ENCODE measurements at regions not wholly inside any gene's neighbourhood (a gene's known extent, or its start where the extent isn't known, plus 50 kb on each side); places are given as distances from the start of the nearest gene placed in this dataset.

DNA sequence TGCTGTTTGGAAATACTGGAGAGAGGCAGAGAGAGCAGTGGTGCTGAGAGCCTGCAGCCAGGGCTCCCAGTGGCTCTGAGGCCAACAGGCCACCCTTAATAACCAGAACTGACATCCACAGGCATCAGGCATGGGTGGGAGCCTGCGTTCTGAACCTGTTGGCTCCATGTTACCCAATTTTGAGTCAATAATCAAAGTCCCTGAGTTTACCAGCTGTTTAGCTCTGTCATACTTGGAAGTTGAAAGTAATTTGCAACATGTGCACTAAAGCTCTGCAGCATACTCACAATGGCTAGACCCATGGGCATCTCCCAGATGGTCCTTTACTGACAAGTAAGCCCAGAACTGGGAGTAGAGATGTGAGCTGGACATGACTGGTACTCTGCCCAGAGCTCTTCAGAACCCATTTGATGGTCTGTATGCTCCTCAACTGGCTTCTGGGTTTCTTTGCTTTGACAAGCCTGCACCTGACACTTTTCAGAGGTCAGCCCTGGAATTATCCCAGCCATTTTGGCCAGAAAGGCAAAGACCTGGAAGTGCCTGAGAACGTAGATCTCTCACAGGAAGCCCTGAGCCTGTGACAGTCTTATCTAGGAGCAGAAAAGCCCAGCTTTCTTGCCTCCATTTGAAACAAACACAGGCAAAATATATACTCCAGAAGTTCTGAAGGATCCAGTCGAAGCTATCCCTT lies 122.4 kb upstream of the CITED2 start:
- no peak for FAIRE-seq
- no peak for TF ChIP-seq POLR2A (IDR thresholded peaks at IDR 0.05; ENCODE audit: low read depth, low read length)
- no peak for DNase-seq (ENCODE audit: insufficient read length, low spot score)

DNA sequence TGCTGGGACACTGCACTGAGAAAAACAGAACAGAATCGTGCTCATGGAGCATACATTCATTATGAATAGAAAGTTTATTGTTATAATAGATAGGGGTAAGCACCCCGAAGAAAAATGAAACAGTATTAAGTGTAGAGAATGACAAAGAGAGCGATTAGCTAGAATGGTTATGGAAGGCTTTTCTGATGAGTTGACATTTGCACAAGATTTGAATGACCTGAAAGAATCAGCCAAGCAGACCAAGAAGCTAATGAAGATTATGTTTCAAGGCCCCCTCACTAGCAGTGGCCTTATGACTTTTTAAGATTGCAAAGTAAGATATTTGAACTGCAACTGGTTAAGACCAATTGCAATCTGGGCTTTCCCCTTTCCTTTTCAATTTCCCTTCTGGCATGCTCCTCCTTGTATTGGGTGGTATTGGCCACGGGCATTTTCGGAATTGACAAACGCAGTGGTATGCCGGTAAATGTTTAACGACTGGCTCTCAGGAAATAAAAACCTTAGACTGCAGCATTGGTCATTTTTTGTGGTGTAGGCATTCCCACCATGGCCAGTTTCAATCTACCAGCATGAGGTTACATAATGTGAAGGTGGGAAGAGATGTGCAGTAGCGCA lies 120.0 kb upstream of the CITED2 start:
- FAIRE-seq, result no peak
- no peak for TF ChIP-seq POLR2A (IDR thresholded peaks at IDR 0.05; ENCODE audit: low read depth, low read length)
- DNase-seq (ENCODE audit: insufficient read length, low spot score), result no peak

DNA sequence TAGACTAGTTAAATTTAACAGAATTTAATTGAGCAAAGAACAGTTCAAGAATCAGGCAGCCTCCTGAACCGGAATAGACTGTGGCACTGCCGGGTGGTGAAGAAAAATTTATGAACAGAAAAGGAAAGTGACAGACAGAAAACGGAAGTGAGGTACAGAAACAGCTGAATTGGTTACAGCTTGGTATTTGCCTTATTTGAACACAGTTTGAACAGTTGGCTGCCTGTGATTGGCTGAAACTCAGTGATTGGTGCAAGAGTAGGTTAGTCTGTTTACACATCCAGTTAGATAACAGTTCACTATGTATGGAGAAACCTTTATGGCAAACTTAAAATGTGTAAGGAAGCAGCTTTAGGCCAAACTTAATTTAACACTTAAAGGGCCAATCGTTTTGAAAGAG lies 116.0 kb upstream of the CITED2 start:
- no peak for TF ChIP-seq POLR2A (IDR thresholded peaks at IDR 0.05; ENCODE audit: low read depth, low read length)
- DNase-seq (ENCODE audit: insufficient read length, low spot score), result no peak
- FAIRE-seq, result no peak

- FAIRE-seq (no peak), DNase-seq (ENCODE audit: insufficient read length, low spot score) (no peak)
- TF ChIP-seq POLR2A (IDR thresholded peaks at IDR 0.05; ENCODE audit: low read depth, low read length), result no peak
Observed at GRCh38 chr6:139486476-139486799, 112.0 kb upstream of the CITED2 start.

GRCh38 chr6:139485742-139486475 lies 111.5 kb upstream of the CITED2 start:
- FAIRE-seq (no peak), DNase-seq (ENCODE audit: insufficient read length, low spot score) (no peak)
- no peak for TF ChIP-seq POLR2A (IDR thresholded peaks at IDR 0.05; ENCODE audit: low read depth, low read length)

DNA sequence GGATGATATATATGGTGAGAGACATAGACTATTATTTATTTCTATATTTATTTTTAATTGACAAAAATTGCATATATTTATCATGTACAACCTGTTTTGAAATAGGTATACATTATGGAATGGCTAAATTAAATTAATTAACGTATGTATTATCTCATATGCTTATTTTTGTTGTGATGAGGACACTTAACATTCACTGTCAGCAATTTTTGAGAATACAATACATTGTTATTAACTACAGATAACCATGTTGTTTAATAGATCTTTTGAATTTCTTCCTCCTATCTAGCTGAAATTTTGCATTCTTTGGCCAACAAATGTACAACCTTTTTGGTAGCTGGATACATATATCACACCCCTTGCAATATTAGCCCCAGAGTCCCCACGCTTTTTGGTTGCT lies 110.7 kb upstream of the CITED2 start:
- no peak for FAIRE-seq
- no peak for DNase-seq (ENCODE audit: insufficient read length, low spot score)
- no peak for TF ChIP-seq POLR2A (IDR thresholded peaks at IDR 0.05; ENCODE audit: low read depth, low read length)

DNA sequence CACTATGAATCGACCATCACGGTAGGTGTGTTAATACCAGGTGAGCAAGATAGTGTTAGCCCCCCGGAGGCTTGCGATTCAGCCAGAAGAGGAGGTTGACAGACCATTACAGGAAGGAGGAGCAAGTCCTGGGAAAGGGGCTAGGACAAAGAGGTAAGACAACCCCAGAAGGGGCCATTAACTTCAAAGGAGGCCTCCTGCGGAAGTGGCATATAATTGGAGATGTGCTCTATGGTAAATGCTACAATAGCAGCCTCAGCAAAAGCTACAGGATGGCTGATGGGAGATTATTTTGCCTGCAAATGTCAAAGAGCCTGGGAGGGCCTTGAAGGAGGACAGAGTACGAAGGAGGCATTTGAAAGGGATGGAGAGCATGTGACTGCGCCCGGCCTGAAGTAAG lies 108.6 kb upstream of the CITED2 start:
- no peak for TF ChIP-seq POLR2A (IDR thresholded peaks at IDR 0.05; ENCODE audit: low read depth, low read length)
- DNase-seq (ENCODE audit: insufficient read length, low spot score), result no peak

DNA sequence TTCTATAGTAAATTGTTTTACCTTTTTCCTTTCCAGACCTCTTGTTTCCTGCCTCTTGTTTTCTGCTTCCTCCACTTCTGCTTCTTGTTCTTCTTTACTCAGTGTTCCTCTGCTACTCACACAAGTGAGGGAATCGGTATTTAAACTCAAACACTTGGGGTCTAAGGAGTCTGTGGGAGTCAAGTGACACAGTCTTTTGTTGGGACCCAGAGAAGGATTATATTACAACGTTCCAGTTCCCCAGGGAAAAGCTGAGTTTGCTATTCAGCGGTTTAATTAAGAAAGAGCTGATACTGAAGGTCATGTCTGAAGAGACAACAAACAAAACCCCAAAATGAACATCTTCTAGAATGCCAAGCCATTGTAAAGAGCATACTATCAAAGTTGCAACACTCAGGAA lies 107.8 kb upstream of the CITED2 start:
- DNase-seq (ENCODE audit: insufficient read length, low spot score) (no peak), FAIRE-seq (no peak)
- TF ChIP-seq POLR2A (IDR thresholded peaks at IDR 0.05; ENCODE audit: low read depth, low read length), result no peak

More for the DNA sequence above, 108.6 kb upstream of the CITED2 start:
- no peak for FAIRE-seq

DNA sequence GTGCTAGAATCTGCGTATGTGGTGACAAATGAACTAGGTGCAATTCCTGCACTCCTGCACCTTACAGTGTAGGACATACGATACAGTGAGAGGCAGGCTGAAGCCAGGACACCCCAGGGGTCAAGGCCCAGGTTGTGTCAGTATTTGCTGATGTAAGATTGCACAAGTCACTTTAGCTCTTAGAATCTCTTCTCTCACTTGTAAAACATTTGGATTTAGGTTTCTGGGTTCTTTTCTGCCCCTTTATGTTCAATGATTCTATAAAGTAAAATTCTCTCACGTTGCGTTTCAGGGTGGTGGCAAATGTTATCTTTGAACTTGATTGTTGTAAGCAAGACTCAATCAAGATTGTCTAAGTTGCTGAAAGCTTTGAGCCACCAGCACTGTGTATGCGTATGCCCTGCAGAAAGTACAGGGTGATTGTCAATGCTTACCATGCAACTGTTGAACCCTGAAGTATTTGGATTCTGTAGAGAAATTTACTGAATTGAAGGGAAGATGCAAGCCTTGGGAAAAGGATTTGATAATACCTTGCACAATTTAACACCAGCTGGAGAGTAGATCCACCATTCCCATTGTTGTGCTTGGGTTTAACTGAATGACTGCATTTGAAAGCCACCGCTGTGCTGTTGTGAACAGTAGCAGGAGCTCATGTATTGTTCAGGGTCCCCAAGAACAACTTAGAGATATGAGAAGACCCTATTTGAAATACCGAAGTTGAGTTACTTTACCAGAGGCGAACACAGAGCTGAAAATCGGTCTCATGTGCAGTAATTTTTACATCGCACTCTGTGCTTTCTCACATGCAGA lies 106.1 kb upstream of the CITED2 start:
- no peak for DNase-seq (ENCODE audit: insufficient read length, low spot score)
- FAIRE-seq, result no peak
- TF ChIP-seq POLR2A (IDR thresholded peaks at IDR 0.05; ENCODE audit: low read depth, low read length), result no peak

DNA sequence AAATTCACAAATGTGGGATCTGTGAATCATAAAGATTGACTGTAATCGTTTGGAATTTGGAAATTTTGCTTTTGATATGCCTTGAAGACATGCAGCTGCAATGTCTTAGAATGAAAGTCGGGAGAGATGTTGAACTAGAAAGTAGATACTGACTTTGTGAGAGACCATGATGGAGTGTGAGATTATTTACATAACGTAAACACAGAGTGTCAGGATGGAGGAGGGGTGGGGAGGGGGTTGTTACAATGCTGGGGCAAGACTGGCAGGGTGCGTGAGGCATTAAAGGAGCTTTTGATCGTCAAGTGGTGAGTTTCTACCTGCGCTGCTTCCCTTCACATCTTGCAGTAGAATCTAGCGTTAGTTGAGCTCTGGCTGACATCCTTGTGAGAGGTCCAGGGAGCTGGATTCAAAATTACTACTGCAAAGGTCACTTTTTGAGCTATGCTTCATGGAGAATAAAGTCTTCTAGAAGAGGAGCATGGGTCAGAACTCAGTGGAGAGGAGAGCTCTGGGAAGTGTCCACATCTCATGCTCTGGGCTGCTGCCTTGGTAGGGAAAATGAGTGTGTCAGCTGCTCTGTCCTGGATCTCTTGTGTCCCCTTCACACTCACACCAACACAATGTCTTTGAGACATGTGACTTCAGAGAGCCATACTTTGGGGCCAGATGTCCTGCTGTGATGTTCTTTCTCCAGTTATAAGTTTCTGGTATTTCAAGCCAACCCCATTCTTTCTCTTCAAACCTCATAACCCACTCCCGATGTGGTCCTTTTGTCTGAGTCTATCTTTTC lies 105.2 kb upstream of the CITED2 start:
- TF ChIP-seq POLR2A (IDR thresholded peaks at IDR 0.05; ENCODE audit: low read depth, low read length), result no peak
- FAIRE-seq (no peak), DNase-seq (ENCODE audit: insufficient read length, low spot score) (no peak)

- TF ChIP-seq POLR2A (IDR thresholded peaks at IDR 0.05; ENCODE audit: low read depth, low read length), result no peak
- no peak for FAIRE-seq
Observed at GRCh38 chr6:139475646-139476045, 101.2 kb upstream of the CITED2 start.

GRCh38 chr6:139475241-139475640 lies 100.8 kb upstream of the CITED2 start:
- DNase-seq (ENCODE audit: insufficient read length, low spot score), result no peak
- FAIRE-seq, result no peak
- TF ChIP-seq POLR2A (IDR thresholded peaks at IDR 0.05; ENCODE audit: low read depth, low read length), result no peak

More at GRCh38 chr6:139475646-139476045, 101.2 kb upstream of the CITED2 start:
- DNase-seq (ENCODE audit: insufficient read length, low spot score), result no peak

Measured in H54 (cell line).